IPS DF 6.9 (cell line): ENCODE measurements at regions not wholly inside any gene's neighbourhood (a gene's known extent, or its start where the extent isn't known, plus 50 kb on each side); places are given as distances from the start of the nearest gene placed in this dataset.

ENCODE experiments used
- DNase-seq: peaks from one replicate; pipeline ENCODE4 v3.0.0-alpha.2; 2013; ENCODE audit warnings: low read depth, low spot score
- H3K27ac ChIP-seq: one replicate; pipeline ENCODE4 v1.5.1; 2013; ENCODE audit warnings: low read length, control low read depth
- H3K27me3 ChIP-seq: 2 replicates; pipeline ENCODE4 v1.6.1; 2013; ENCODE audit warnings: mild to moderate bottlenecking, low read length; ENCODE audit not compliant: control insufficient read depth, insufficient read depth
- H3K36me3 ChIP-seq: 2 replicates; pipeline ENCODE4 v1.6.1; 2013; ENCODE audit warnings: low read length; ENCODE audit not compliant: control insufficient read depth, insufficient read depth
- H3K4me1 ChIP-seq: 2 replicates; pipeline ENCODE4 v1.6.1; 2013; ENCODE audit warnings: low read length; ENCODE audit not compliant: control insufficient read depth, insufficient read depth
- H3K4me3 ChIP-seq: 2 replicates; pipeline ENCODE4 v1.5.1; 2013; ENCODE audit warnings: mild to moderate bottlenecking, low read length
- H3K9me3 ChIP-seq: 2 replicates; pipeline ENCODE4 v1.6.1; 2013; ENCODE audit warnings: low read length, inconsistent platforms; ENCODE audit not compliant: control insufficient read depth, insufficient read depth
- WGBS: extraction: QIAGEN DNeasy Blood & Tissue Kit; methylation state at CpG from one replicate; pipeline ENCODE4 v1.1.7; 2013; ENCODE audit warnings: mixed read lengths, missing lambda C conversion rate; ENCODE audit not compliant: insufficient read length, insufficient coverage; 5-methylcytosine and 5-hydroxymethylcytosine counted together

GRCh38 chr1:82704966-82705365 is 904.2 kb downstream of the ADGRL2 start:
- no peaks in the 10 kb centered on the region for H3K27me3 ChIP-seq
- no peak overlapping the region for H3K27ac ChIP-seq
- H3K36me3 ChIP-seq = no peaks in the 10 kb centered on the region
- no peaks in the 10 kb centered on the region for H3K9me3 ChIP-seq
- no peak overlapping the region for H3K4me3 ChIP-seq
- H3K4me1 ChIP-seq = no peaks in the 10 kb centered on the region
- DNase-seq = no peak

DNA sequence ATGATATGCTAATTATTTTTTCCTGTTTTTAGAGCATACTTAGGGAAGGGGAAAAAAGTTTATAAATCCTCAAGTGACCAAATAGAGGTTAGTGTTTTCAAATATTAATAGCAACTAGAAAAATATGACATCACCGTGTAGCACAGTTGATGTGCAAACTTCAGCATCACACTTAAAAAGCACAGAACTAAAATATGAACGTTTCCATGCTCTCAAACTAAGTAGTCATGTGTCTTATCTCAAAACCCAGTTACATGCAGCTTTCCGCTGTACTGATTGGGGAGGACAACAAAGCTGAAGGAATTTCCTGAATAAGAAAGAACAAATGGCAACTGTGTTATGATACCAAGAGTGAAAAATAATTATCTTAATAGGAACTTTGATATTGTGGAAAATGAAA is 903.7 kb downstream of the ADGRL2 start:
- H3K9me3 ChIP-seq = no peaks in the 10 kb centered on the region
- H3K36me3 ChIP-seq = no peaks in the 10 kb centered on the region
- no peak for DNase-seq
- no peak overlapping the region for H3K4me3 ChIP-seq
- WGBS = no CpG with 5 or more reads among the region's 3 CpGs
- no peaks in the 10 kb centered on the region for H3K4me1 ChIP-seq
- no peak overlapping the region for H3K27ac ChIP-seq
- H3K27me3 ChIP-seq = no peaks in the 10 kb centered on the region

DNA sequence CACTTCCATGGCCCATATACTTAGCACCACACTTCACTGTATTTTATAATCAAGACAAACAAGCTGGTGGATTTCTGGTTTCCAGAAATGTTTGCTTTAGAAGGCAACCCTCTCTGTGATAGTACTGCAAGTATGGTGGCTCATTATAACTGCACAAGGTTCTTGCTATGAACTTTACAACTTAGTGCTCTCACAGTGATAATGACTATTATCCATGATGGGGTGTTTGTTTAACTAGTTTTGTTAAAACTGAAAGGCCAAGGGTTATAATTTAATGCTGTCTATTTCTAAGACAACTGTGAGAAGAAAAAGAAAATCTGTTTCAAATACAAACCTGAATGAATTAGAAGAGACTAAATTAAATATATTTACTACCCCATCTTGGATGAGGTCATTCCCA is 903.2 kb downstream of the ADGRL2 start:
- no peak for DNase-seq
- Histone ChIP-seq H3K27me3 (no peaks in the 10 kb centered on the region), H3K9me3 (no peaks in the 10 kb centered on the region), H3K4me1 (no peaks in the 10 kb centered on the region), H3K4me3 (no peak overlapping the region), H3K27ac (no peak overlapping the region), H3K36me3 (no peaks in the 10 kb centered on the region)

DNA sequence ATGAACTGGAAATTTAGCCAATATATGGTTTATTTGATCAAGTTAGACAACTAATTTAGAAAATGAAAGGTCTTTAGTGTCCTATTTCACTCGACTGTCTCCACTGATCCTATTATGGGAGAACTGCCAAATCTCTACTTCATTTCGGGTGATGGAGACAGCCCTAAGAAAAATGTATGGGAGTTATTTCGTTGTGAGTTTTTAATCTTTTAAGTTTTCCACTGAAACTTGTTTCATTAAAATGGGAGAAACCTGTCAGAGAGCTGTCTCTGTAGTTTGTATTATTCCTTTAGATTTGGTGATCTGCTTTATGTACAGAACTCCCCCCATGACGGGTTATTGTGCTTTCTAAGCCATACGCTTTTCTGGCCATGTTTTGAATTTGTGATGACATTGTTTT is 899.7 kb downstream of the ADGRL2 start:
- Histone ChIP-seq H3K27ac (no peak overlapping the region), H3K36me3 (no peaks in the 10 kb centered on the region), H3K4me3 (no peak overlapping the region), H3K4me1 (no peaks in the 10 kb centered on the region), H3K27me3 (no peaks in the 10 kb centered on the region), H3K9me3 (no peaks in the 10 kb centered on the region)
- no peak for DNase-seq
- no CpG with 5 or more reads among the region's 5 CpGs for WGBS

GRCh38 chr1:82697965-82698364 is 897.2 kb downstream of the ADGRL2 start:
- Histone ChIP-seq H3K36me3 (no peaks in the 10 kb centered on the region), H3K4me1 (no peaks in the 10 kb centered on the region), H3K4me3 (no peak overlapping the region), H3K9me3 (no peaks in the 10 kb centered on the region), H3K27ac (no peak overlapping the region), H3K27me3 (no peaks in the 10 kb centered on the region)
- no peak for DNase-seq
- no CpG with 5 or more reads among the region's 8 CpGs for WGBS

GRCh38 chr1:82695443-82695842 is 894.7 kb downstream of the ADGRL2 start:
- no peaks in the 10 kb centered on the region for H3K36me3 ChIP-seq
- no peaks in the 10 kb centered on the region for H3K27me3 ChIP-seq
- no peak overlapping the region for H3K4me3 ChIP-seq
- no peak overlapping the region for H3K27ac ChIP-seq
- DNase-seq = no peak
- no peaks in the 10 kb centered on the region for H3K9me3 ChIP-seq
- no CpG with 5 or more reads among the region's 2 CpGs for WGBS
- H3K4me1 ChIP-seq = no peaks in the 10 kb centered on the region

- Histone ChIP-seq H3K36me3 (no peaks in the 10 kb centered on the region), H3K4me1 (no peaks in the 10 kb centered on the region), H3K4me3 (no peak overlapping the region), H3K27ac (no peak overlapping the region), H3K27me3 (no peaks in the 10 kb centered on the region), H3K9me3 (no peaks in the 10 kb centered on the region)
- no CpG with 5 or more reads among the region's 1 CpG for WGBS
- DNase-seq = no peak
Measured at GRCh38 chr1:82690411-82690810, 889.7 kb downstream of the ADGRL2 start.

GRCh38 chr1:82689217-82689616 is 888.5 kb downstream of the ADGRL2 start:
- no CpG with 5 or more reads among the region's 4 CpGs for WGBS
- DNase-seq = no peak

DNA sequence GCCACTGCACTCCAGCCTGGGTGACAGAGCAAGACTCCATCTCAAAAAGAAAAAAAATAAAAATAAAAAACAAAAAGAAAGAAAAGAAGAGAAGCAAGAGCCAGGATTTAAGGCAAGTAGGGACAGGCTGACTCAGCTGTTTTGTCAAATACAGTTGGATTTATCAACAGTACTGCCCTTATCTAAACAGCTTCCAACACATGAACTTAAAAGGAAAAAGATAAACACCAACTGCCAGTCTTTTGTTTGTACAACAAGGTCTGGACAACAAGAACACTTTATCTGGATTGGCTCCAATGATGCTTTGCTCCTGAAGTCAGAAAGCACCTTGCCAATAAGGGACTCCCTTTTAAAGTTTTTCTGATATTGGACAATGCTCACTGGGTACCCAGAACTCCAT is 886.0 kb downstream of the ADGRL2 start:
- H3K27ac ChIP-seq = no peak overlapping the region
- H3K9me3 ChIP-seq = no peaks in the 10 kb centered on the region
- no peak for DNase-seq
- H3K4me3 ChIP-seq = no peak overlapping the region
- no peaks in the 10 kb centered on the region for H3K36me3 ChIP-seq
- H3K27me3 ChIP-seq = no peaks in the 10 kb centered on the region
- no peaks in the 10 kb centered on the region for H3K4me1 ChIP-seq

More at GRCh38 chr1:82689217-82689616, 888.5 kb downstream of the ADGRL2 start:
- Histone ChIP-seq H3K4me1 (no peaks in the 10 kb centered on the region), H3K36me3 (no peaks in the 10 kb centered on the region), H3K9me3 (no peaks in the 10 kb centered on the region), H3K4me3 (no peak overlapping the region), H3K27me3 (no peaks in the 10 kb centered on the region), H3K27ac (no peak overlapping the region)

DNA sequence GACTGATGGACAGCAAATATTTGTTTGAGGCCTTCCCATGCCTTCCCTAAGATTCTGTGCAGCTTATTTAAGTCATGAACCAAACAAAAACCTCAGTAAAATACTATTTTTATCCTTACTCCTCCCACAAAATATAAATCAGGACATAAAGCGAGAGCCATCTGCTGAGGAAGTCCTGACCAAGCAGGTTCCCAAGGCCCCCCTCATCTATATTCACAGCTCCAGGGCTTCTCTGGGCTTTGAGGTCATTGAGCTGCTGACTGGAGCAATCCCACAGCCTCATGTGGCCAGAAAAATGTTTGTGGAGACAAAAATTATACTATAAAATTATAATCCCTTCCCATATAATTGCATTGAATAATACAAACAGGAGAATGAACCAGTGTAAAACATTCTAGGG is 846.2 kb downstream of the ADGRL2 start:
- H3K4me1 ChIP-seq = no peaks in the 10 kb centered on the region
- WGBS = no CpG with 5 or more reads among the region's 1 CpG
- H3K27ac ChIP-seq = no peak overlapping the region
- no peaks in the 10 kb centered on the region for H3K27me3 ChIP-seq
- no peak for DNase-seq
- no peak overlapping the region for H3K4me3 ChIP-seq
- no peaks in the 10 kb centered on the region for H3K36me3 ChIP-seq
- H3K9me3 ChIP-seq = no peaks in the 10 kb centered on the region

GRCh38 chr1:82646336-82646735 is 845.6 kb downstream of the ADGRL2 start:
- H3K27ac ChIP-seq = no peak overlapping the region
- no peak for DNase-seq
- no peaks in the 10 kb centered on the region for H3K36me3 ChIP-seq
- H3K4me1 ChIP-seq = no peaks in the 10 kb centered on the region
- no peaks in the 10 kb centered on the region for H3K27me3 ChIP-seq
- no peaks in the 10 kb centered on the region for H3K9me3 ChIP-seq
- no peak overlapping the region for H3K4me3 ChIP-seq
